ENCODE measurements at regions not wholly inside any gene's neighbourhood (a gene's known extent, or its start where the extent isn't known, plus 50 kb on each side); places are given as distances from the start of the nearest gene placed in this dataset.

DNA sequence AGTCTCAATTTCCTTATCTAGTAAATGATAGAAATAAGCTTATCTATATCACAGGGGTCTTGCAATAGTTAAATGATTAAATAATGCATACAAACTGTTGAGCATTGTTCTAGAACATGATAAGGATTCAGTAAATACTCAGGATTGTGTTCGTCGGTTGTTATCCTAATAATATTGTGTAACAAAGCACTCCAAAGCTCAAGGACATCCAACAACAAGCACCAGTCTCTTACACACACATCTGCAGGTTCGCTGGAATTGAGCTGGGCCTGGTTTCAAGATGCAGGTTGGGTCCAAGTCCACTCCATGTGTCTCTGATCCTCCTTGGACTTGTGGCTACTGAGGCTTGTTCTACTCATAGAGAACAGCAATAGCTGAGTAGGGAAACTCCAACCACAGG, 74.1 kb upstream of the MC3R start:
- H3K9me3 ChIP-seq (ENCODE audit: control insufficient read depth, low read length): peaks cover 78% of the 10 kb centered on the region
- no peak overlapping the region for H3K4me3 ChIP-seq (ENCODE audit: extremely low read depth, insufficient read depth, low read length, poor library complexity, severe bottlenecking)
- 0% methylated on average over 1 of the region's 3 CpGs; no CpG with 5 or more reads in 1 of the 2 experiments for WGBS, 2 experiments (ENCODE audit: insufficient coverage in 2 of 2)
- H3K27ac ChIP-seq (ENCODE audit: low read depth, low read length, severe bottlenecking): no peak overlapping the region
- H3K4me1 ChIP-seq (ENCODE audit: control insufficient read depth, insufficient read depth, low read length, poor library complexity, severe bottlenecking): no peaks in the 10 kb centered on the region
- no peaks in the 10 kb centered on the region for H3K36me3 ChIP-seq (ENCODE audit: control insufficient read depth, insufficient read depth, low read length)

DNA sequence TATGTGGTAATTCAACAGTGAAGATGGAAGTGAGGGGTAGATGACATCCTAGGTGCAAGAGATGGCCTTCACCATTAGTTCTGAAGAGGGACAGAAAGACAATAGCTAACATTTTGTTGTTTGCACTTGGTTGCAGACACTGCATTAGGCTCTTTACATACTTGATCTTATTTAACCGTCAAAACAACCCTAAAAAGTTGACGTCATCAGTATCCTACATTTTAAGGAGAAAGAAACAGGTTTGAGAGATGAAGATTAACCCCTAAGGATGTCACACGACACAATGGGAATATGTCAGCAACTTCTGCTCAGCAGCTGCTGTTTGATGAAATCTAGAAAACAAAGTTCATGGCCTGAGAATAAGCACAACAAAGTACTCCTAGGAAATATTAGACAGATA, 72.6 kb upstream of the MC3R start:
- Histone ChIP-seq H3K27ac (ENCODE audit: low read depth, low read length, severe bottlenecking) (no peak overlapping the region), H3K36me3 (ENCODE audit: control insufficient read depth, insufficient read depth, low read length) (no peaks in the 10 kb centered on the region), H3K4me3 (ENCODE audit: extremely low read depth, insufficient read depth, low read length, poor library complexity, severe bottlenecking) (no peak overlapping the region), H3K9me3 (ENCODE audit: control insufficient read depth, low read length) (peaks cover 77% of the 10 kb centered on the region), H3K4me1 (ENCODE audit: control insufficient read depth, insufficient read depth, low read length, poor library complexity, severe bottlenecking) (no peaks in the 10 kb centered on the region)
- 20% methylated on average over 1 of the region's 3 CpGs; no CpG with 5 or more reads in 1 of the 2 experiments for WGBS, 2 experiments (ENCODE audit: insufficient coverage in 2 of 2)

GRCh38 chr20:56178219-56178618, 70.3 kb upstream of the MC3R start:
- WGBS, 2 experiments (ENCODE audit: insufficient coverage in 2 of 2): 62 to 86% methylated on average over 4 to 5 of the region's 6 CpGs
- Histone ChIP-seq H3K36me3 (ENCODE audit: control insufficient read depth, insufficient read depth, low read length) (no peaks in the 10 kb centered on the region), H3K27ac (ENCODE audit: low read depth, low read length, severe bottlenecking) (no peak overlapping the region), H3K9me3 (ENCODE audit: control insufficient read depth, low read length) (peaks cover 75% of the 10 kb centered on the region), H3K4me3 (ENCODE audit: extremely low read depth, insufficient read depth, low read length, poor library complexity, severe bottlenecking) (no peak overlapping the region), H3K4me1 (ENCODE audit: control insufficient read depth, insufficient read depth, low read length, poor library complexity, severe bottlenecking) (no peaks in the 10 kb centered on the region)

- peaks cover 72% of the 10 kb centered on the region for H3K9me3 ChIP-seq (ENCODE audit: control insufficient read depth, low read length)
- 46 to 52% methylated on average over 3 to 4 of the region's 4 CpGs for WGBS, 2 experiments (ENCODE audit: insufficient coverage in 2 of 2)
- no peaks in the 10 kb centered on the region for H3K4me1 ChIP-seq (ENCODE audit: control insufficient read depth, insufficient read depth, low read length, poor library complexity, severe bottlenecking)
- H3K4me3 ChIP-seq (ENCODE audit: extremely low read depth, insufficient read depth, low read length, poor library complexity, severe bottlenecking): no peak overlapping the region
- no peaks in the 10 kb centered on the region for H3K36me3 ChIP-seq (ENCODE audit: control insufficient read depth, insufficient read depth, low read length)
- no peak overlapping the region for H3K27ac ChIP-seq (ENCODE audit: low read depth, low read length, severe bottlenecking)
These were observed 69.5 kb upstream of the MC3R start for GRCh38 chr20:56179051-56179450.

DNA sequence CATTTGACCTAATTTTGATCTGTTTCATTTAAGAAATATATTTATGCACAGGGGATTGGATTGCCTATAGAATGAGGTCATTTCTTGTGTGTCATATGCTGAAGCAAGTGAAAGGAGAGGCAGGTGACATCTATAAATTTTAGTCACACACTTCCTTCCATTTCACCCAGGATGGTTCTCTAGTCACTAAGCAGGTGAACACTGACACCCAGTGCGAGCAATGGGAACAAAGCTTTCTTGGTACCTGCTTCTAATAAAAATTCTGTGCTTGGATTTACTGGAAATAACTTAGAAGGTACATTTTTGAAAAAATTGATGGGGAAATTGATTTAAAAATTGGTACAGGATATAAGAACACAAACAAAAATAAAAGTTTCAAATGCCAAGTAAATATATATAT, 66.9 kb upstream of the MC3R start:
- no peak overlapping the region for H3K27ac ChIP-seq (ENCODE audit: low read depth, low read length, severe bottlenecking)
- peaks cover 68% of the 10 kb centered on the region for H3K9me3 ChIP-seq (ENCODE audit: control insufficient read depth, low read length)
- H3K4me1 ChIP-seq (ENCODE audit: control insufficient read depth, insufficient read depth, low read length, poor library complexity, severe bottlenecking): no peaks in the 10 kb centered on the region
- no CpG with 5 or more reads among the region's 1 CpG for WGBS, 2 experiments (ENCODE audit: insufficient coverage in 2 of 2)
- no peaks in the 10 kb centered on the region for H3K36me3 ChIP-seq (ENCODE audit: control insufficient read depth, insufficient read depth, low read length)
- H3K4me3 ChIP-seq (ENCODE audit: extremely low read depth, insufficient read depth, low read length, poor library complexity, severe bottlenecking): no peak overlapping the region

DNA sequence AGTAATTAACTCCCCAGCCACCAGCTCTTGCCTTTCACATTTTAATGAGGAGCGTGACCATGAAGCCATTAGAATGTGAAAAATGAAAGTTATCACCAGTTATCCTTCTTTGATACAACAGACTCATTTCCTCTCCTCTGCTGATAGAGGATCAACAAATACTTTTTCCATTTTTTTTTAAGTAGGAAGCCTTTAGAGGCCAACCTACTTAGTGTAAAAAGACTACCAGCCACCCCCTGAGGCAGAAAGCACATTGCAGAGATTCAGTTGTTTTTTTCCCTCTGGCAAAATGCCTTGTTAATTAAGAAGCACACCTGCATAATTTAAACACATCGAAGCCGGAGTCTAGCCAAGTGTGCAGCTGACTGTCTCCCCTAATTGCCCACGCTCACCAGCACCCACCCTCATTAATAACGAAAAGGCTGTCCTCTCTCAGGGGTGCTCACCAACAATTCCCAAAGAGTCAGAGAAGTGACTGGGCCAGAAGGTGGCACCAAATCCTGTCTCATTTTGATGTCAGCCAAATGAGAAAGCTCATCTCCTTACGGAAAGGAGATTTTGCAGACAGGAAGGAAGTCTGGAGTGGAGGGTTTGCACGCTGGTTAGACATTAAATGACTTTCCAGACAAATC, 60.9 kb upstream of the MC3R start:
- Histone ChIP-seq H3K36me3 (ENCODE audit: control insufficient read depth, insufficient read depth, low read length) (no peaks in the 10 kb centered on the region), H3K9me3 (ENCODE audit: control insufficient read depth, low read length) (peaks cover 71% of the 10 kb centered on the region), H3K4me3 (ENCODE audit: extremely low read depth, insufficient read depth, low read length, poor library complexity, severe bottlenecking) (no peak overlapping the region), H3K27ac (ENCODE audit: low read depth, low read length, severe bottlenecking) (no peak overlapping the region), H3K4me1 (ENCODE audit: control insufficient read depth, insufficient read depth, low read length, poor library complexity, severe bottlenecking) (no peaks in the 10 kb centered on the region)
- 44 to 51% methylated on average over 2 to 3 of the region's 7 CpGs for WGBS, 2 experiments (ENCODE audit: insufficient coverage in 2 of 2)

DNA sequence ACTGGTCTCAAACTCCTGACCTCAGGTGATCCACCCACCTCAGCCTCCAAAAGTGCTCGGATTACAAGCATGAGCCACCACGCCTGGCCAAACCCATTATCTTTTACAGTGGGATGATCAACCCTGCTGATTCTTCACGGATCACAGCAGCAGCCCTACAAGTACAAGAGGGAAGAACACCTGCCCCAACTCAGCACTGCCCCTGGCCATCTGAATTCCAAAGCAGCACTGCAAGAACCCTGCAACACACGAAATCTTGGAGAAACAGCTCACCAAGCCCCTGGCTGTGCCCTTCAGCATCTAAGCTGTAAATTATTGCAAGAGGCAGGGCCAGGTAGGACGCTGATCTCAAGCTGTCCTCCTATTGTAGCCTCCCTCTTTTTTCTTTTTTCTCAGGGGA, 54.5 kb upstream of the MC3R start:
- peaks cover 72% of the 10 kb centered on the region for H3K9me3 ChIP-seq (ENCODE audit: control insufficient read depth, low read length)
- 36 to 51% methylated on average over 3 to 4 of the region's 5 CpGs for WGBS, 2 experiments (ENCODE audit: insufficient coverage in 2 of 2)
- H3K36me3 ChIP-seq (ENCODE audit: control insufficient read depth, insufficient read depth, low read length): no peaks in the 10 kb centered on the region
- H3K4me1 ChIP-seq (ENCODE audit: control insufficient read depth, insufficient read depth, low read length, poor library complexity, severe bottlenecking): no peaks in the 10 kb centered on the region
- H3K4me3 ChIP-seq (ENCODE audit: extremely low read depth, insufficient read depth, low read length, poor library complexity, severe bottlenecking): no peak overlapping the region
- no peak overlapping the region for H3K27ac ChIP-seq (ENCODE audit: low read depth, low read length, severe bottlenecking)

- Histone ChIP-seq H3K36me3 (ENCODE audit: control insufficient read depth, insufficient read depth, low read length) (no peaks in the 10 kb centered on the region), H3K4me1 (ENCODE audit: control insufficient read depth, insufficient read depth, low read length, poor library complexity, severe bottlenecking) (no peaks in the 10 kb centered on the region), H3K27ac (ENCODE audit: low read depth, low read length, severe bottlenecking) (no peak overlapping the region), H3K4me3 (ENCODE audit: extremely low read depth, insufficient read depth, low read length, poor library complexity, severe bottlenecking) (no peak overlapping the region), H3K9me3 (ENCODE audit: control insufficient read depth, low read length) (peaks cover 81% of the 10 kb centered on the region)
- WGBS, 2 experiments (ENCODE audit: insufficient coverage in 2 of 2): no CpG with 5 or more reads among the region's 2 CpGs
These were observed 52.6 kb upstream of the MC3R start for GRCh38 chr20:56195946-56196345.
